AG04450 (cell line): ENCODE measurements at regions not wholly inside any gene's neighbourhood (a gene's known extent, or its start where the extent isn't known, plus 50 kb on each side); places are given as distances from the start of the nearest gene placed in this dataset.

Experiments used
- CTCF ChIA-PET: fragments of 300-600, 350-600 bp; formaldehyde crosslinking; extraction: SDS; loops from one replicate; lab custom pipeline; 2022; ENCODE audit warnings: antibody characterized with exemption, inconsistent platforms; lab: Charles Lee
- POLR2A ChIA-PET: fragments of 350-600 bp; formaldehyde crosslinking; extraction: SDS; loops from one replicate; lab custom pipeline; 2021; ENCODE audit warnings: antibody characterized with exemption, inconsistent platforms; lab: Yijun Ruan, JAX
- DNase-seq: peaks from one replicate; pipeline ENCODE4 v3.0.0-alpha.2; 2011; ENCODE audit warnings: low read depth, low spot score
- H3K27ac ChIP-seq: one replicate; pipeline ENCODE4 v1.5.1; 2012; ENCODE audit warnings: low read depth, low read length, control low read depth
- H3K27me3 ChIP-seq: one replicate; pipeline ENCODE4 v1.6.0; 2012; ENCODE audit warnings: low read length; ENCODE audit not compliant: control insufficient read depth, insufficient read depth
- H3K4me3 ChIP-seq: 2 replicates; pipeline ENCODE4 v1.5.1; 2011; ENCODE audit warnings: mild to moderate bottlenecking, low read depth, low read length, control low read depth
- H3K9me3 ChIP-seq: 2 replicates; pipeline ENCODE4 v1.5.1; 2012; ENCODE audit warnings: low read length; ENCODE audit not compliant: control insufficient read depth, insufficient read depth
- TF ChIP-seq, protein P1 (sequence below): IDR thresholded peaks from 2 replicates; pipeline ENCODE4 v1.5.1; 2011; ENCODE audit warnings: low read depth, low read length, control low read depth, inconsistent platforms

- no peak for DNase-seq
- POLR2A ChIA-PET, result no interaction called here
- Histone ChIP-seq H3K4me3 (no peak overlapping the region), H3K9me3 (no peaks in the 10 kb centered on the region), H3K27me3 (no peaks in the 10 kb centered on the region), H3K27ac (peak overlapping the region; percentile 12)
- CTCF ChIA-PET, result interaction anchor here (1.0 to 5.8 kb wide), 4 partner anchors 11 to 100 kb away, joined by 3 to 50 read pairs (median 8); no protein-coding TSS in a partner anchor
- TF ChIP-seq, protein P1, sequence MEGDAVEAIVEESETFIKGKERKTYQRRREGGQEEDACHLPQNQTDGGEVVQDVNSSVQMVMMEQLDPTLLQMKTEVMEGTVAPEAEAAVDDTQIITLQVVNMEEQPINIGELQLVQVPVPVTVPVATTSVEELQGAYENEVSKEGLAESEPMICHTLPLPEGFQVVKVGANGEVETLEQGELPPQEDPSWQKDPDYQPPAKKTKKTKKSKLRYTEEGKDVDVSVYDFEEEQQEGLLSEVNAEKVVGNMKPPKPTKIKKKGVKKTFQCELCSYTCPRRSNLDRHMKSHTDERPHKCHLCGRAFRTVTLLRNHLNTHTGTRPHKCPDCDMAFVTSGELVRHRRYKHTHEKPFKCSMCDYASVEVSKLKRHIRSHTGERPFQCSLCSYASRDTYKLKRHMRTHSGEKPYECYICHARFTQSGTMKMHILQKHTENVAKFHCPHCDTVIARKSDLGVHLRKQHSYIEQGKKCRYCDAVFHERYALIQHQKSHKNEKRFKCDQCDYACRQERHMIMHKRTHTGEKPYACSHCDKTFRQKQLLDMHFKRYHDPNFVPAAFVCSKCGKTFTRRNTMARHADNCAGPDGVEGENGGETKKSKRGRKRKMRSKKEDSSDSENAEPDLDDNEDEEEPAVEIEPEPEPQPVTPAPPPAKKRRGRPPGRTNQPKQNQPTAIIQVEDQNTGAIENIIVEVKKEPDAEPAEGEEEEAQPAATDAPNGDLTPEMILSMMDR, result 0 out of 2 replicates have a peak, but pooled peaks have one; percentile 4
Measured at GRCh38 chr7:130996205-130996832, 262.3 kb upstream of the KLF14 start.

GRCh38 chr7:130996833-130997231 lies 262.8 kb upstream of the KLF14 start:
- H3K9me3 ChIP-seq, result no peaks in the 10 kb centered on the region
- DNase-seq, result no peak
- H3K27me3 ChIP-seq, result no peaks in the 10 kb centered on the region
- ChIA-PET POLR2A (no interaction called here), CTCF (interaction anchor here (1.0 to 5.8 kb wide), 4 partner anchors 10 to 100 kb away, joined by 3 to 50 read pairs (median 8); no protein-coding TSS in a partner anchor)
- H3K4me3 ChIP-seq, result no peak overlapping the region
- peak overlapping the region; percentile 12 for H3K27ac ChIP-seq
- TF ChIP-seq, protein P1, result no peak

GRCh38 chr7:130998993-130999602 lies 265.1 kb upstream of the KLF14 start:
- Histone ChIP-seq H3K27ac (no peak overlapping the region), H3K4me3 (no peak overlapping the region), H3K9me3 (peaks cover 3% of the 10 kb centered on the region; the same call in 1 of the 2 replicates), H3K27me3 (no peaks in the 10 kb centered on the region)
- TF ChIP-seq, protein P1, result no peak
- POLR2A ChIA-PET, result no interaction called here
- no peak for DNase-seq
- CTCF ChIA-PET, result interaction anchor here (1.3 to 1.8 kb wide), 3 partner anchors 17 to 102 kb away, joined by 3 to 7 read pairs (median 5); no protein-coding TSS in a partner anchor

- H3K27ac ChIP-seq, result no peak overlapping the region
- H3K9me3 ChIP-seq, result peaks cover 3% of the 10 kb centered on the region; the same call in 1 of the 2 replicates
- ChIA-PET CTCF (interaction anchor here (1.8 kb wide), 1 partner anchor 103 kb away, joined by 7 read pairs; no protein-coding TSS in a partner anchor), POLR2A (no interaction called here)
- H3K4me3 ChIP-seq, result no peak overlapping the region
- TF ChIP-seq, protein P1, result no peak
- DNase-seq, result no peak
- H3K27me3 ChIP-seq, result no peaks in the 10 kb centered on the region
Measured at GRCh38 chr7:130999926-131000325, 265.9 kb upstream of the KLF14 start.

- Histone ChIP-seq H3K4me3 (no peak overlapping the region), H3K9me3 (peaks cover 3% of the 10 kb centered on the region; the same call in 1 of the 2 replicates), H3K27ac (no peak overlapping the region), H3K27me3 (no peaks in the 10 kb centered on the region)
- POLR2A ChIA-PET, result no interaction called here
- CTCF ChIA-PET, result interaction anchor here (1.0 to 1.8 kb wide), 2 partner anchors 19 to 103 kb away, joined by 4 to 7 read pairs; no protein-coding TSS in a partner anchor
- DNase-seq, result no peak
- TF ChIP-seq, protein P1, result no peak
Measured at GRCh38 chr7:131000389-131000788, 266.4 kb upstream of the KLF14 start.
